Activated naive CD4-positive, alpha-beta T cell treated with anti-CD3 and anti-CD28 coated beads for 36 hours (primary cell): ENCODE measurements at regions not wholly inside any gene's neighbourhood (a gene's known extent, or its start where the extent isn't known, plus 50 kb on each side); places are given as distances from the start of the nearest gene placed in this dataset.

Experiments
- CTCF ChIA-PET: fragments of 350-600 bp; sonication (Branson Sonifier 250); formaldehyde crosslinking; loops from one replicate; lab custom pipeline; 2021; ENCODE audit warnings: antibody characterized with exemption; lab: Charles Lee
- DNase-seq: peaks from one replicate; pipeline ENCODE4 v3.0.0-alpha.2; 2020
- H3K27ac Mint-ChIP-seq: one replicate; pipeline ENCODE4 v1.8.0; 2021; ENCODE audit warnings: mild to moderate bottlenecking, mixed read lengths
- H3K27me3 Mint-ChIP-seq: one replicate; pipeline ENCODE4 v1.8.0; 2021; ENCODE audit warnings: low read depth, mixed read lengths
- H3K36me3 Mint-ChIP-seq: one replicate; pipeline ENCODE4 v1.8.0; 2021; ENCODE audit warnings: low read depth, mixed read lengths
- H3K4me1 Mint-ChIP-seq: one replicate; pipeline ENCODE4 v1.8.0; 2021; ENCODE audit warnings: low read depth, mixed read lengths
- H3K4me3 Mint-ChIP-seq: one replicate; pipeline ENCODE4 v1.8.0; 2021; ENCODE audit warnings: mild to moderate bottlenecking, moderate library complexity, mixed read lengths
- H3K9me3 Mint-ChIP-seq: one replicate; pipeline ENCODE4 v1.8.0; 2021; ENCODE audit warnings: mixed read lengths
- intact Hi-C: fragments of 100-400 bp; cut with micrococcal nuclease; formaldehyde crosslinking; loops from one replicate; pipeline ENCODE4 v1.15.1; 2023

GRCh38 chr4:152037435-152037834, 276.6 kb upstream of the GATB start:
- H3K4me1 Mint-ChIP-seq, result peaks cover 11% of the 10 kb centered on the region
- no peaks in the 10 kb centered on the region for H3K36me3 Mint-ChIP-seq
- H3K4me3 Mint-ChIP-seq, result no peak overlapping the region
- H3K9me3 Mint-ChIP-seq, result no peaks in the 10 kb centered on the region
- intact Hi-C loops, result no loop called here
- no peak overlapping the region for H3K27ac Mint-ChIP-seq
- CTCF ChIA-PET, result interaction anchor here (0.7 kb wide), 1 partner anchor 10 kb away, joined by 4 read pairs; no protein-coding TSS in a partner anchor
- DNase-seq, result no peak
- H3K27me3 Mint-ChIP-seq, result no peaks in the 10 kb centered on the region

- Mint-ChIP-seq H3K4me1 (peaks cover 11% of the 10 kb centered on the region), H3K27ac (no peak overlapping the region), H3K4me3 (no peak overlapping the region), H3K36me3 (no peaks in the 10 kb centered on the region), H3K27me3 (no peaks in the 10 kb centered on the region), H3K9me3 (no peaks in the 10 kb centered on the region)
- intact Hi-C loops, result no loop called here
- no peak for DNase-seq
- CTCF ChIA-PET, result no interaction called here
Measured at GRCh38 chr4:152033621-152034020, 272.8 kb upstream of the GATB start.

GRCh38 chr4:152032722-152033131, 271.9 kb upstream of the GATB start:
- DNase-seq, result no peak
- CTCF ChIA-PET, result interaction anchor here (0.5 to 1.3 kb wide), 2 partner anchors 9 to 28 kb away, joined by 3 read pairs; no protein-coding TSS in a partner anchor
- no peak overlapping the region for H3K27ac Mint-ChIP-seq
- intact Hi-C loops, result no loop called here
- no peaks in the 10 kb centered on the region for H3K9me3 Mint-ChIP-seq
- H3K27me3 Mint-ChIP-seq, result no peaks in the 10 kb centered on the region
- no peaks in the 10 kb centered on the region for H3K36me3 Mint-ChIP-seq
- no peak overlapping the region for H3K4me3 Mint-ChIP-seq
- H3K4me1 Mint-ChIP-seq, result peaks cover 11% of the 10 kb centered on the region

GRCh38 chr4:152029631-152030030, 268.8 kb upstream of the GATB start:
- no peaks in the 10 kb centered on the region for H3K27me3 Mint-ChIP-seq

GRCh38 chr4:152028131-152028530, 267.3 kb upstream of the GATB start:
- intact Hi-C loops, result no loop called here
- Mint-ChIP-seq H3K9me3 (no peaks in the 10 kb centered on the region), H3K27me3 (no peaks in the 10 kb centered on the region), H3K36me3 (no peaks in the 10 kb centered on the region), H3K4me3 (no peak overlapping the region), H3K4me1 (peaks cover 3% of the 10 kb centered on the region), H3K27ac (no peak overlapping the region)
- no peak for DNase-seq
- CTCF ChIA-PET, result no interaction called here

More at GRCh38 chr4:152029631-152030030, 268.8 kb upstream of the GATB start:
- H3K9me3 Mint-ChIP-seq, result no peaks in the 10 kb centered on the region
- CTCF ChIA-PET, result no interaction called here
- peaks cover 3% of the 10 kb centered on the region for H3K4me1 Mint-ChIP-seq
- DNase-seq, result no peak
- no peak overlapping the region for H3K27ac Mint-ChIP-seq
- no peak overlapping the region for H3K4me3 Mint-ChIP-seq
- intact Hi-C loops, result no loop called here
- H3K36me3 Mint-ChIP-seq, result no peaks in the 10 kb centered on the region

- Mint-ChIP-seq H3K36me3 (no peaks in the 10 kb centered on the region), H3K9me3 (no peaks in the 10 kb centered on the region), H3K27ac (no peak overlapping the region), H3K27me3 (no peaks in the 10 kb centered on the region), H3K4me1 (peaks cover 3% of the 10 kb centered on the region), H3K4me3 (no peak overlapping the region)
- no peak for DNase-seq
- CTCF ChIA-PET, result no interaction called here
- intact Hi-C loops, result no loop called here
Measured at GRCh38 chr4:152024881-152025280, 264.1 kb upstream of the GATB start.

GRCh38 chr4:152023674-152024073, 262.9 kb upstream of the GATB start:
- no peaks in the 10 kb centered on the region for H3K36me3 Mint-ChIP-seq
- no peak for DNase-seq
- no peaks in the 10 kb centered on the region for H3K27me3 Mint-ChIP-seq
- CTCF ChIA-PET, result interaction anchor here (0.6 to 1.1 kb wide), 3 partner anchors 9 to 101 kb away, joined by 3 read pairs; no protein-coding TSS in a partner anchor
- intact Hi-C loops, result no loop called here
- H3K9me3 Mint-ChIP-seq, result no peaks in the 10 kb centered on the region
- H3K4me1 Mint-ChIP-seq, result peaks cover 3% of the 10 kb centered on the region
- no peak overlapping the region for H3K4me3 Mint-ChIP-seq
- H3K27ac Mint-ChIP-seq, result no peak overlapping the region

- no peaks in the 10 kb centered on the region for H3K36me3 Mint-ChIP-seq
- CTCF ChIA-PET, result no interaction called here
- intact Hi-C loops, result no loop called here
- no peak for DNase-seq
- no peak overlapping the region for H3K4me3 Mint-ChIP-seq
- H3K9me3 Mint-ChIP-seq, result no peaks in the 10 kb centered on the region
- no peak overlapping the region for H3K27ac Mint-ChIP-seq
- H3K4me1 Mint-ChIP-seq, result peaks cover 3% of the 10 kb centered on the region
- no peaks in the 10 kb centered on the region for H3K27me3 Mint-ChIP-seq
Measured at GRCh38 chr4:152022543-152022942, 261.7 kb upstream of the GATB start.

GRCh38 chr4:152021788-152022438, 261.1 kb upstream of the GATB start:
- Mint-ChIP-seq H3K27me3 (no peaks in the 10 kb centered on the region), H3K36me3 (no peaks in the 10 kb centered on the region), H3K4me3 (no peak overlapping the region), H3K4me1 (peaks cover 3% of the 10 kb centered on the region), H3K27ac (no peak overlapping the region), H3K9me3 (no peaks in the 10 kb centered on the region)
- CTCF ChIA-PET, result interaction anchor here (0.6 kb wide), 1 partner anchor 219 kb away, joined by 3 read pairs; no protein-coding TSS in a partner anchor
- intact Hi-C loops, result no loop called here
- no peak for DNase-seq

GRCh38 chr4:152020073-152020472, 259.3 kb upstream of the GATB start:
- Mint-ChIP-seq H3K4me1 (peaks cover under 1% of the 10 kb centered on the region), H3K27me3 (no peaks in the 10 kb centered on the region), H3K9me3 (no peaks in the 10 kb centered on the region), H3K4me3 (no peak overlapping the region), H3K27ac (no peak overlapping the region), H3K36me3 (no peaks in the 10 kb centered on the region)
- DNase-seq, result no peak
- CTCF ChIA-PET, result interaction anchor here (1.0 kb wide), 1 partner anchor 374 kb away, joined by 3 read pairs; no protein-coding TSS in a partner anchor
- intact Hi-C loops, result no loop called here

- no peak overlapping the region for H3K27ac Mint-ChIP-seq
Measured at GRCh38 chr4:152016303-152016620, 255.5 kb upstream of the GATB start.

GRCh38 chr4:152015597-152016302, 254.9 kb upstream of the GATB start:
- no peaks in the 10 kb centered on the region for H3K27me3 Mint-ChIP-seq
- H3K4me3 Mint-ChIP-seq, result no peak overlapping the region
- CTCF ChIA-PET, result no interaction called here
- intact Hi-C loops, result loop anchor here (2.0 to 10.0 kb wide), 3 partner anchors 133 to 901 kb away; partner anchors contain the start of gene GATB
- no peak for DNase-seq
- no peak overlapping the region for H3K27ac Mint-ChIP-seq
- H3K36me3 Mint-ChIP-seq, result no peaks in the 10 kb centered on the region
- peaks cover 34% of the 10 kb centered on the region for H3K4me1 Mint-ChIP-seq
- no peaks in the 10 kb centered on the region for H3K9me3 Mint-ChIP-seq

More at GRCh38 chr4:152016303-152016620, 255.5 kb upstream of the GATB start:
- no peaks in the 10 kb centered on the region for H3K9me3 Mint-ChIP-seq
- intact Hi-C loops, result loop anchor here (10.0 kb wide), 1 partner anchor 901 kb away; no protein-coding TSS in a partner anchor
- peaks cover 29% of the 10 kb centered on the region for H3K4me1 Mint-ChIP-seq
- DNase-seq, result no peak
- H3K27me3 Mint-ChIP-seq, result no peaks in the 10 kb centered on the region
- CTCF ChIA-PET, result no interaction called here
- H3K36me3 Mint-ChIP-seq, result no peaks in the 10 kb centered on the region
- H3K4me3 Mint-ChIP-seq, result no peak overlapping the region
